Left kidney (tissue), 1 donor: ENCODE measurements at regions not wholly inside any gene's neighbourhood (a gene's known extent, or its start where the extent isn't known, plus 50 kb on each side); places are given as distances from the start of the nearest gene placed in this dataset.
A peak's percentile ranks its signal among the peaks of the same experiment; 100 is the strongest.

Source experiments
- DNase-seq: peaks from one replicate; pipeline ENCODE4 v3.0.0-alpha.2; 2013

- no peak for DNase-seq
Measured at GRCh38 chr15:26477044-26477443, 295.8 kb downstream of the GABRB3 start.

GRCh38 chr15:26475554-26475953 is 297.3 kb downstream of the GABRB3 start:
- no peak for DNase-seq

GRCh38 chr15:26472661-26473060 is 300.2 kb downstream of the GABRB3 start:
- no peak for DNase-seq

GRCh38 chr15:26461847-26462608 is 310.8 kb downstream of the GABRB3 start:
- no peak for DNase-seq

GRCh38 chr15:26460165-26460564 is 312.7 kb downstream of the GABRB3 start:
- no peak for DNase-seq

GRCh38 chr15:26455828-26456227 is 317.0 kb downstream of the GABRB3 start:
- DNase-seq = no peak

- peak; percentile 14 for DNase-seq
Measured at GRCh38 chr15:26453914-26454313, 319.0 kb downstream of the GABRB3 start.

GRCh38 chr15:26451995-26452394 is 320.9 kb downstream of the GABRB3 start:
- no peak for DNase-seq

GRCh38 chr15:26449291-26449690 is 323.6 kb downstream of the GABRB3 start:
- DNase-seq = no peak

- DNase-seq = no peak
Measured at GRCh38 chr15:26443321-26443720, 329.5 kb downstream of the GABRB3 start.

- DNase-seq = no peak
Measured at GRCh38 chr15:26442680-26443079, 330.2 kb downstream of the GABRB3 start.

- DNase-seq = no peak
Measured at GRCh38 chr15:26439681-26440080, 333.2 kb downstream of the GABRB3 start.

- DNase-seq = no peak
Measured at GRCh38 chr15:26438718-26439117, 334.1 kb downstream of the GABRB3 start.

- DNase-seq = peak; percentile 11
Measured at GRCh38 chr15:26438316-26438715, 334.6 kb downstream of the GABRB3 start.

- DNase-seq = no peak
Measured at GRCh38 chr15:26433818-26434217, 339.0 kb downstream of the GABRB3 start.

GRCh38 chr15:26433060-26433459 is 339.8 kb downstream of the GABRB3 start:
- DNase-seq = no peak

- no peak for DNase-seq
Measured at GRCh38 chr15:26421065-26421464, 351.8 kb downstream of the GABRB3 start.

GRCh38 chr15:26395624-26396023 is 377.2 kb downstream of the GABRB3 start:
- DNase-seq = no peak

GRCh38 chr15:26394801-26395200 is 378.1 kb downstream of the GABRB3 start:
- no peak for DNase-seq

GRCh38 chr15:26392956-26393355 is 379.9 kb downstream of the GABRB3 start:
- no peak for DNase-seq

GRCh38 chr15:26391567-26392194 is 381.2 kb downstream of the GABRB3 start:
- DNase-seq = no peak

- no peak for DNase-seq
Measured at GRCh38 chr15:26382444-26383072, 390.3 kb downstream of the GABRB3 start.

GRCh38 chr15:26378304-26378703 is 394.6 kb downstream of the GABRB3 start:
- no peak for DNase-seq
